Natural killer cell (primary cell): ENCODE measurements at regions not wholly inside any gene's neighbourhood (a gene's known extent, or its start where the extent isn't known, plus 50 kb on each side); places are given as distances from the start of the nearest gene placed in this dataset.
A peak's percentile ranks its signal among the peaks of the same experiment; 100 is the strongest.

ENCODE experiments used
- ATAC-seq, 3 donors: fragments of 150-1000 bp in 2 of 3; fragments of 200-7000 bp in 1 of 3; cut with Tn5 transposase; 1 replicate in 1 of 3; 2 replicates in 2 of 3; pipeline ENCODE4 v1.10.0; 2021; ENCODE audit warnings: mild to moderate bottlenecking in 2 of 3, moderate library complexity in 2 of 3
- DNase-seq, 2 donors: peaks; one replicate each; pipeline versions ENCODE4 v3.0.0 to v3.0.0-alpha.2; 2013 to 2021; ENCODE audit warnings: mixed read lengths in 1 of 2
- H3K27ac ChIP-seq: one replicate; pipeline ENCODE4 v1.5.1; 2013; ENCODE audit warnings: mild to moderate bottlenecking, low read length
- H3K27me3 ChIP-seq: one replicate; pipeline ENCODE4 v1.6.1; 2013; ENCODE audit warnings: low read length; ENCODE audit not compliant: control insufficient read depth, insufficient read depth
- H3K36me3 ChIP-seq: one replicate; pipeline ENCODE4 v1.6.1; 2013; ENCODE audit warnings: low read length; ENCODE audit not compliant: control insufficient read depth, insufficient read depth
- H3K4me1 ChIP-seq: one replicate; pipeline ENCODE4 v1.6.1; 2013; ENCODE audit warnings: low read length; ENCODE audit not compliant: control insufficient read depth, insufficient read depth
- H3K4me3 ChIP-seq: one replicate; pipeline ENCODE4 v1.5.1; 2013; ENCODE audit warnings: low read length
- H3K9me3 ChIP-seq: one replicate; pipeline ENCODE4 v1.6.1; 2013; ENCODE audit warnings: low read length; ENCODE audit not compliant: control insufficient read depth, insufficient read depth
- H3K27ac Mint-ChIP-seq, 2 donors: one replicate each; pipeline ENCODE4 v1.8.0; 2022; ENCODE audit warnings: mild to moderate bottlenecking in 2 of 2, mixed read lengths in 2 of 2, moderate library complexity in 1 of 2
- H3K27me3 Mint-ChIP-seq, 2 donors: one replicate each; pipeline ENCODE4 v1.8.0; 2022; ENCODE audit warnings: low read depth in 2 of 2, mixed read lengths in 2 of 2
- H3K36me3 Mint-ChIP-seq: one replicate; pipeline ENCODE4 v1.8.0; 2022; ENCODE audit warnings: mixed read lengths
- H3K4me1 Mint-ChIP-seq, 2 donors: one replicate each; pipeline ENCODE4 v1.8.0; 2022; ENCODE audit warnings: mixed read lengths in 2 of 2
- H3K4me3 Mint-ChIP-seq: one replicate; pipeline ENCODE4 v1.8.0; 2022; ENCODE audit warnings: mild to moderate bottlenecking, moderate library complexity, mixed read lengths
- H3K9me3 Mint-ChIP-seq, 2 donors: one replicate each; pipeline ENCODE4 v1.8.0; 2022; ENCODE audit warnings: mixed read lengths in 2 of 2
- WGBS: methylation state at CpG from one replicate; pipeline ENCODE4 v1.1.7; 2013; ENCODE audit warnings: missing lambda C conversion rate; ENCODE audit not compliant: insufficient coverage; 5-methylcytosine and 5-hydroxymethylcytosine counted together
- intact Hi-C: fragments of 100-400 bp; cut with micrococcal nuclease; formaldehyde crosslinking; loops from one replicate; pipeline ENCODE4 v1.14.2; 2022
- TF ChIP-seq, protein P1 (sequence below): fragments of 200-600 bp; IDR thresholded peaks from one replicate; pipeline ENCODE4 v1.8.0; 2022; ENCODE audit warnings: antibody characterized with exemption

DNA sequence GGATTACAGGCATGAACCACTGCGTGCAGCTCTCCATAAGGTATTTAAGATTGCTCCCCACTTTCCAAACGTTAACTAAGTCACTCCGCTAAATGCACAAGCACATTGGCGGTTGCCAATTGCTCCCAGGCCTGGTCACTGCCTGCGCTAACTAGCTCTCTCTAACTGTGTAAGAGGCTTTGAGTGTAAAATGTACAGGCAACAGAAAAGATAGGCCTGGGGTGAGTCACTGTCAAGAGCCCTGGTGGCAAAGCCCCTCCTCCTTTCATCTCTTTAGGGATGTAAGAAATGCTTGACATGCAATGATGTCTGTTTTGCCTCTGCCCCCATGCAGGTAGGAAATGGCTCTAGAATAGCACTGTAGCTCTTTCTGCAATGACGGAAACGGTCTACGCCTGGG, 329.7 kb upstream of the GATB start:
- no peaks in the 10 kb centered on the region for H3K27me3 Mint-ChIP-seq
- intact Hi-C loops: no loop called here
- H3K27ac Mint-ChIP-seq: no peak overlapping the region
- peaks cover 14 to 27% of the 10 kb centered on the region in 2 donors for H3K4me1 Mint-ChIP-seq
- Histone ChIP-seq H3K4me1 (peaks cover 9% of the 10 kb centered on the region), H3K36me3 (no peaks in the 10 kb centered on the region), H3K27me3 (no peaks in the 10 kb centered on the region), H3K9me3 (no peaks in the 10 kb centered on the region), H3K4me3 (no peak overlapping the region), H3K27ac (no peak overlapping the region)
- 89% methylated on average over 8 of the region's 8 CpGs for WGBS
- peak in 2 of 3 donors; percentile 30 to 61 for ATAC-seq
- no peaks in the 10 kb centered on the region for H3K9me3 Mint-ChIP-seq
- DNase-seq: peak in 1 of 2 donors; percentile 55
- TF ChIP-seq, protein P1, sequence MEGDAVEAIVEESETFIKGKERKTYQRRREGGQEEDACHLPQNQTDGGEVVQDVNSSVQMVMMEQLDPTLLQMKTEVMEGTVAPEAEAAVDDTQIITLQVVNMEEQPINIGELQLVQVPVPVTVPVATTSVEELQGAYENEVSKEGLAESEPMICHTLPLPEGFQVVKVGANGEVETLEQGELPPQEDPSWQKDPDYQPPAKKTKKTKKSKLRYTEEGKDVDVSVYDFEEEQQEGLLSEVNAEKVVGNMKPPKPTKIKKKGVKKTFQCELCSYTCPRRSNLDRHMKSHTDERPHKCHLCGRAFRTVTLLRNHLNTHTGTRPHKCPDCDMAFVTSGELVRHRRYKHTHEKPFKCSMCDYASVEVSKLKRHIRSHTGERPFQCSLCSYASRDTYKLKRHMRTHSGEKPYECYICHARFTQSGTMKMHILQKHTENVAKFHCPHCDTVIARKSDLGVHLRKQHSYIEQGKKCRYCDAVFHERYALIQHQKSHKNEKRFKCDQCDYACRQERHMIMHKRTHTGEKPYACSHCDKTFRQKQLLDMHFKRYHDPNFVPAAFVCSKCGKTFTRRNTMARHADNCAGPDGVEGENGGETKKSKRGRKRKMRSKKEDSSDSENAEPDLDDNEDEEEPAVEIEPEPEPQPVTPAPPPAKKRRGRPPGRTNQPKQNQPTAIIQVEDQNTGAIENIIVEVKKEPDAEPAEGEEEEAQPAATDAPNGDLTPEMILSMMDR: no peak
- no peak overlapping the region for H3K4me3 Mint-ChIP-seq
- no peaks in the 10 kb centered on the region for H3K36me3 Mint-ChIP-seq

DNA sequence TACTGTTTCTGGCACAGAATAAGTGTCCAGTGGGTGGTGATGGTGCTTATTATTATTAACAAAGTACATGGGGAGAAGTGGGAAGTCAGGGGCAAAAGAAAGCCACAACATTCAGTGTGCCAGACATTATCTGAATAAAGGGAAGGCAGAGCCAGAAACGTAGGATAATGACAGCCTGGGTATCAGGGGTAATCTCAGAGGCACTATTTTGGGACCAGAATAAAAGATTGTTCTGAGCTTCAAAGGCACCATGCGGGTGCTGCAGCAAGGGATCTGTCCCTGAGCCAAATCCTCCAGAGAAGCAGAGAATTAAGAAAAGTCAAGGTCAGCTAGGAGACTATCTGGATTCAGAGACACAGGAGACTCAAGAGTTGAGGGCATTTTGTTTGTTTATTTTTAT, 328.8 kb upstream of the GATB start:
- Mint-ChIP-seq H3K27me3 (no peaks in the 10 kb centered on the region), H3K27ac (no peak overlapping the region), H3K4me3 (no peak overlapping the region), H3K4me1 (peaks cover 5 to 18% of the 10 kb centered on the region in 2 donors), H3K36me3 (no peaks in the 10 kb centered on the region), H3K9me3 (no peaks in the 10 kb centered on the region)
- H3K9me3 ChIP-seq: no peaks in the 10 kb centered on the region
- no peak overlapping the region for H3K4me3 ChIP-seq
- intact Hi-C loops: no loop called here
- TF ChIP-seq, protein P1: no peak
- no peaks in the 10 kb centered on the region for H3K36me3 ChIP-seq
- no peak overlapping the region for H3K27ac ChIP-seq
- no peaks in the 10 kb centered on the region for H3K27me3 ChIP-seq
- 84% methylated on average over 2 of the region's 2 CpGs for WGBS
- DNase-seq (no peak), ATAC-seq (no peak)
- H3K4me1 ChIP-seq: peaks cover 9% of the 10 kb centered on the region

DNA sequence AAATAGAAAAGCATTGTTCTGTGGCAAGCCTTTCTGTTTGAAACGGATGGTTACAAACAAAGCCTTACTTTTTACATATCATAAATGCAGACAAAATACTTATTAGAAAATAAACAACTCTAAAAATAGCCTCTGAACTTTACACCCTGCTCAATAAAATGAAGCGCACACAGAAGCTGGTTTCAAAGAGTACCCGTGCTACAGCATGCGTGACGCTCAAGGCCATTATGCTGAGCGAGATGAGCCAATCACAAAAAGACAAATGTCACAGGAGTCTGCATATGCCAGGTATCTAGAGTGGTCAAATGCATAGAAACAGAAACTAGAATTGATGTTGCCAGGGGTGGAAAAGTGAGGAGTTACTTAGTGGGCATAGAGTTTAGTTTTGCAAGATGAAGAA, 326.5 kb upstream of the GATB start:
- H3K4me3 Mint-ChIP-seq: no peak overlapping the region
- Histone ChIP-seq H3K4me3 (no peak overlapping the region), H3K36me3 (no peaks in the 10 kb centered on the region), H3K4me1 (peaks cover 9% of the 10 kb centered on the region), H3K27ac (no peak overlapping the region), H3K9me3 (no peaks in the 10 kb centered on the region), H3K27me3 (no peaks in the 10 kb centered on the region)
- intact Hi-C loops: no loop called here
- H3K4me1 Mint-ChIP-seq: peaks cover 5 to 6% of the 10 kb centered on the region in 2 donors
- no peaks in the 10 kb centered on the region for H3K9me3 Mint-ChIP-seq
- TF ChIP-seq, protein P1: no peak
- DNase-seq (no peak), ATAC-seq (no peak)
- no peaks in the 10 kb centered on the region for H3K36me3 Mint-ChIP-seq
- peaks cover 6 to 9% of the 10 kb centered on the region in 2 donors for H3K27me3 Mint-ChIP-seq
- WGBS: 95% methylated on average over 5 of the region's 6 CpGs
- H3K27ac Mint-ChIP-seq: no peak overlapping the region

DNA sequence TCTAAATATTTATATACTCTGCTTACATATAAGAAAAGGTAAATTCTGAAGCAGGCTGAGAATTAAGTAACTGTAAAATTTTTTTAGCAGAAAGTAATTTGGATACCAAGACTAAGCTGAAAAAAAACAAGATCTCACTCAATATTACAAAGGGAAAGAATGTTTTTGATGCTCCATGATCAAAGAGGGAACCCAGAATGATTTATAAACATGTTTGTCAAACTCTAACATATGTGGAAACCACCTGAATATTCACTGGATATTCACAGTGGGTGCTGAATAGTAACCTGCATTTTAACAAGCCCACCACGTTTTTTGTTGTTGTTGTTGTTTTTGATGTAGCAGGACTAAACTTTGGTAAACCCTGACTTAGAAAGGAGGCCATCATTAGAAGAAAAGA, 324.9 kb upstream of the GATB start:
- no peak overlapping the region for H3K27ac Mint-ChIP-seq
- no peaks in the 10 kb centered on the region for H3K9me3 ChIP-seq
- no peaks in the 10 kb centered on the region for H3K27me3 ChIP-seq
- H3K9me3 Mint-ChIP-seq: no peaks in the 10 kb centered on the region
- WGBS: 44% methylated on average over 1 of the region's 1 CpG
- H3K4me3 ChIP-seq: no peak overlapping the region
- H3K36me3 ChIP-seq: no peaks in the 10 kb centered on the region
- H3K4me3 Mint-ChIP-seq: no peak overlapping the region
- H3K36me3 Mint-ChIP-seq: no peaks in the 10 kb centered on the region
- intact Hi-C loops: no loop called here
- peaks cover 6 to 9% of the 10 kb centered on the region in 2 donors for H3K27me3 Mint-ChIP-seq
- DNase-seq: peak in 1 of 2 donors; percentile 47
- H3K4me1 Mint-ChIP-seq: peaks cover 5 to 6% of the 10 kb centered on the region in 2 donors
- H3K27ac ChIP-seq: no peak overlapping the region
- no peak for ATAC-seq
- TF ChIP-seq, protein P1: no peak
- H3K4me1 ChIP-seq: peaks cover 8% of the 10 kb centered on the region
